ENCODE measurements at regions not wholly inside any gene's neighbourhood (a gene's known extent, or its start where the extent isn't known, plus 50 kb on each side); places are given as distances from the start of the nearest gene placed in this dataset.
"Not testable (repeated sequence)": the region's sequence is repeated elsewhere in the genome, so short reads cannot be mapped to it uniquely, and the experiment has no call there.

- no peak for DNase-seq
Observed at GRCh38 chr5:27818888-27819287, 780.5 kb upstream of the CDH9 start.

- no peak for DNase-seq
Observed at GRCh38 chr5:27814983-27815382, 776.6 kb upstream of the CDH9 start.

- DNase-seq: no peak
Observed at GRCh38 chr5:27814286-27814685, 775.9 kb upstream of the CDH9 start.

GRCh38 chr5:27810458-27810857 is 772.1 kb upstream of the CDH9 start:
- no peak for DNase-seq

- no peak for DNase-seq
Observed at GRCh38 chr5:27797220-27797619, 758.8 kb upstream of the CDH9 start.

- no peak for DNase-seq
Observed at GRCh38 chr5:27788184-27788583, 749.8 kb upstream of the CDH9 start.

GRCh38 chr5:27784317-27784716 is 745.9 kb upstream of the CDH9 start:
- DNase-seq: no peak

GRCh38 chr5:27778121-27778520 is 739.7 kb upstream of the CDH9 start:
- no peak for DNase-seq

GRCh38 chr5:27773636-27774035 is 735.2 kb upstream of the CDH9 start:
- no peak for DNase-seq

- no peak for DNase-seq
Observed at GRCh38 chr5:27773166-27773565, 734.8 kb upstream of the CDH9 start.

GRCh38 chr5:27769748-27770402 is 731.5 kb upstream of the CDH9 start:
- DNase-seq: no peak

- no peak for DNase-seq
Observed at GRCh38 chr5:27748847-27749246, 710.5 kb upstream of the CDH9 start.

GRCh38 chr5:27743383-27743979 is 705.1 kb upstream of the CDH9 start:
- not testable (repeated sequence) for DNase-seq

- no peak for DNase-seq
Observed at GRCh38 chr5:27742805-27743204, 704.4 kb upstream of the CDH9 start.

GRCh38 chr5:27734838-27735237 is 696.5 kb upstream of the CDH9 start:
- DNase-seq: no peak

- DNase-seq: no peak
Observed at GRCh38 chr5:27733237-27733636, 694.9 kb upstream of the CDH9 start.

GRCh38 chr5:27727254-27727653 is 688.9 kb upstream of the CDH9 start:
- DNase-seq: no peak

- DNase-seq: no peak
Observed at GRCh38 chr5:27722337-27722736, 684.0 kb upstream of the CDH9 start.

GRCh38 chr5:27708534-27708933 is 670.1 kb upstream of the CDH9 start:
- DNase-seq: no peak

GRCh38 chr5:27706832-27707231 is 668.4 kb upstream of the CDH9 start:
- DNase-seq: no peak

- DNase-seq: no peak
Observed at GRCh38 chr5:27705661-27706060, 667.3 kb upstream of the CDH9 start.

GRCh38 chr5:27701931-27702903 is 663.8 kb upstream of the CDH9 start:
- no peak for DNase-seq

GRCh38 chr5:27700526-27700925 is 662.1 kb upstream of the CDH9 start:
- no peak for DNase-seq

GRCh38 chr5:27682600-27682999 is 644.2 kb upstream of the CDH9 start:
- DNase-seq: no peak

Measured in NK-92 treated with Interleukin-12 subunit alpha and Interleukin-12 subunit beta, amount 100 ng/mL, for 24 hours (cell line).